ENCODE measurements at regions not wholly inside any gene's neighbourhood (a gene's known extent, or its start where the extent isn't known, plus 50 kb on each side); places are given as distances from the start of the nearest gene placed in this dataset.

DNA sequence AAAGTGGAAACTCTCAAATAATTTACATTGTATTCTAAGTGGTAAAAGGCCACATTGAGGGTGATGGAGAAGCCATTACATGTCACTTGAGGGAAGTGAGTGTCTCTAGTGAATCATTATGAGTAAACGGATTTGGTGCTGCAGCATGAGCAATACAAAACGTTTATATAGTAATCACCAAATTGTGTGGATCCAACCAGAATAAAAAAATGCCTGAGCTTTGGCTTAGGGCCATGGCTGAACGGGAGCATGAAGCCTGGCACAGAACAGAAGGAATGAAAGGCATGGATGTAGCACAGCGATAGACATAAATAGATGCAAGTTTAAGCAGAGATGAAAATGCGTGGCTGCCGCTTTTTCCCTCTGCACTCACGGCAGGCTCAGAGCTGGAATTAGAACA is 58.3 kb downstream of the PTTG1 start (continued):
- TF ChIP-seq ZSCAN32 (CRISPR knock-in tag; IDR thresholded peaks at IDR 0.05) (no peak), ZNF436 (CRISPR knock-in tag; IDR thresholded peaks at IDR 0.05) (no peak), ZNF23 (CRISPR knock-in tag; IDR thresholded peaks at IDR 0.05) (no peak), ETV5 (CRISPR knock-in tag; IDR thresholded peaks at IDR 0.05; ENCODE audit: low read depth) (no peak), NRF1 (conservative IDR thresholded peaks at IDR 0.05 in 1 of 2, IDR thresholded peaks at IDR 0.05 in 1 of 2) (no peak)

DNA sequence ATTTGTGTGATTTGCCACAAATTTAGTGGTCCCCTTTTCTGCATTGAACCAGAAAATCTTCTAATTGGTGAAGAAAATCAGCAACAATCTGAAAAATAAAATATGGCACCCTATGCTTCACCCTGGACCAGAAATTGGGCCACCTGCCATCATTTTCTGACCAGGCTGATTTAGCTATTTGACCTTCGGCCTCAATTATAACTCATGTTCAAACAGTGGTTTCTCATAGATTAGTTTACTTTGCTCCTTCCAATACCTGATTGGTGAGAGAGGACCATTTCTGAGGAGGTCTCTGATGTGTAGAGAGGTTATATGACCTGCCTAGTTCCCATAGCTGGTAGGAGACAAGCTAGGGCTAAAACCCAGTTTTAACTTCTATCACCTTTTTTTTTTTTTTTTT is 59.0 kb downstream of the PTTG1 start:
- H3K36me3 ChIP-seq (ENCODE audit: control insufficient read depth, insufficient read depth, low read length), result no peaks in the 10 kb centered on the region
- intact Hi-C loops (cut with micrococcal nuclease), result no loop called here
- BruUV-seq (replicated peaks), result no TSS peak

More for the DNA sequence above, 59.0 kb downstream of the PTTG1 start:
- FAIRE-seq (no peak), ATAC-seq (no peak), DNase-seq (ENCODE audit: extremely low read depth in 1 of 4, low spot score in 3 of 4) (no peak)
- Histone ChIP-seq H3K9ac (ENCODE audit: insufficient read depth in 1 of 2, low read depth in 2 of 2, low read length in 2 of 2) (no peak overlapping the region), H2AFZ (ENCODE audit: low read depth, low read length) (no peak overlapping the region), H3K27ac (ENCODE audit: extremely low read depth, low read depth, low read length) (no peak overlapping the region), H4K20me1 (replicated peaks; ENCODE audit: control insufficient read depth, insufficient read depth, low read length) (no peaks in the 10 kb centered on the region), H3K9me1 (ENCODE audit: control insufficient read depth, insufficient read depth, low read length) (no peaks in the 10 kb centered on the region), H3K9me3 (replicated peaks; ENCODE audit: control insufficient read depth, insufficient read depth, low read depth, low read length) (no peaks in the 10 kb centered on the region), H3K4me2 (ENCODE audit: insufficient read depth, low read length) (no peak overlapping the region), H3K4me1 (replicated peaks in 1 of 2; ENCODE audit: control insufficient read depth in 2 of 2, insufficient read depth in 2 of 2, low read length in 2 of 2) (no peaks in the 10 kb centered on the region), H3K79me2 (ENCODE audit: control insufficient read depth, insufficient read depth, low read length) (no peaks in the 10 kb centered on the region), H3K27me3 (ENCODE audit: control insufficient read depth in 2 of 2, insufficient read depth in 2 of 2, low read length in 2 of 2) (peaks cover 0 to 15% of the 10 kb centered on the region in 2 experiments; a peak in 1 of 5 replicates), H3K4me3 (no peak overlapping the region)
- WGBS (ENCODE audit: insufficient coverage, low coverage, missing lambda C conversion rate), result 0% methylated on average over 1 of the region's 1 CpG
- in situ Hi-C loops (cut with MboI), result no loop called here
- POLR2A ChIA-PET, result interaction anchor here (0.7 to 0.9 kb wide), 2 partner anchors 11 to 19 kb away, joined by 3 read pairs; no protein-coding TSS in a partner anchor
- TF ChIP-seq, protein P1, sequence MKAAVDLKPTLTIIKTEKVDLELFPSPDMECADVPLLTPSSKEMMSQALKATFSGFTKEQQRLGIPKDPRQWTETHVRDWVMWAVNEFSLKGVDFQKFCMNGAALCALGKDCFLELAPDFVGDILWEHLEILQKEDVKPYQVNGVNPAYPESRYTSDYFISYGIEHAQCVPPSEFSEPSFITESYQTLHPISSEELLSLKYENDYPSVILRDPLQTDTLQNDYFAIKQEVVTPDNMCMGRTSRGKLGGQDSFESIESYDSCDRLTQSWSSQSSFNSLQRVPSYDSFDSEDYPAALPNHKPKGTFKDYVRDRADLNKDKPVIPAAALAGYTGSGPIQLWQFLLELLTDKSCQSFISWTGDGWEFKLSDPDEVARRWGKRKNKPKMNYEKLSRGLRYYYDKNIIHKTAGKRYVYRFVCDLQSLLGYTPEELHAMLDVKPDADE (conservative IDR thresholded peaks at IDR 0.05; ENCODE audit: control insufficient read depth, low read depth, low read length), result no peak
- TF ChIP-seq HMG20B (CRISPR knock-in tag; IDR thresholded peaks at IDR 0.05), result no peak
- no peak for TF ChIP-seq DPF2 (IDR thresholded peaks at IDR 0.05)
- CTCF ChIA-PET (ENCODE audit: low intra/inter-chr PET ratio), result no interaction called here
